Kidney (tissue), 13 donors: ENCODE measurements at regions not wholly inside any gene's neighbourhood (a gene's known extent, or its start where the extent isn't known, plus 50 kb on each side); places are given as distances from the start of the nearest gene placed in this dataset.

Source experiments
- DNase-seq, 5 donors: peaks; one replicate each; pipeline ENCODE4 v3.0.0-alpha.2; 2013 to 2020
- FAIRE-seq: peaks from 2 replicates; lab custom pipeline; 2012; peaks lifted over from hg19 to GRCh38; lab: Jason Lieb, UNC
- H3K27ac ChIP-seq, 2 donors: one replicate each; pipeline ENCODE4 v1.7.0; 2013; ENCODE audit warnings: low read depth in 2 of 2, low read length in 2 of 2, inconsistent platforms in 1 of 2
- H3K27me3 ChIP-seq: one replicate; pipeline ENCODE4 v1.7.1; 2013; ENCODE audit warnings: low read length, inconsistent platforms; ENCODE audit not compliant: control insufficient read depth, insufficient read depth
- H3K36me3 ChIP-seq, 3 donors: one replicate each; pipeline versions ENCODE4 v1.7.0 to v1.7.1; 2013; ENCODE audit warnings: low read length in 3 of 3, control low read depth in 1 of 3, inconsistent platforms in 1 of 3; ENCODE audit not compliant: insufficient read depth in 3 of 3, control insufficient read depth in 2 of 3
- H3K4me1 ChIP-seq, 3 donors: one replicate each; pipeline versions ENCODE4 v1.7.0 to v1.7.1; 2013; ENCODE audit warnings: low read length in 3 of 3, inconsistent platforms in 1 of 3, low read depth in 1 of 3; ENCODE audit not compliant: control insufficient read depth in 2 of 3, insufficient read depth in 2 of 3
- H3K4me3 ChIP-seq, 3 donors: one replicate each; pipeline versions ENCODE4 v1.7.0 to v1.8.1; 2013; ENCODE audit warnings: low read length in 3 of 3, control low read depth in 1 of 3, inconsistent platforms in 1 of 3
- H3K9ac ChIP-seq, 3 donors: one replicate each; pipeline versions ENCODE4 v1.7.0 to v1.7.1; 2013; ENCODE audit warnings: low read length in 3 of 3, control low read depth in 1 of 3, inconsistent platforms in 1 of 3
- H3K9me3 ChIP-seq, 3 donors: one replicate each; pipeline versions ENCODE4 v1.7.0 to v1.7.1; 2013; ENCODE audit warnings: low read length in 3 of 3, control low read depth in 1 of 3, inconsistent platforms in 1 of 3; ENCODE audit not compliant: control insufficient read depth in 2 of 3, insufficient read depth in 1 of 3
- intact Hi-C: fragments of 100-400 bp; cut with DNase I; formaldehyde crosslinking; loops from one replicate; pipeline ENCODE4 v1.11.1; 2022
- TF ChIP-seq, protein P1 (sequence below): IDR thresholded peaks from 3 replicates; pipeline ENCODE4 v1.5.1; 2012; ENCODE audit warnings: mild to moderate bottlenecking, moderate library complexity, borderline replicate concordance; ENCODE audit not compliant: insufficient read depth; ENCODE audit errors: extremely low read depth
- donor health status: control.
- donor health status: control.
- donor health status: control.
- donor health status: control.
- donor health status: control.
- donor health status: DM: yes; HTN: yes; CAD: no.
- donor health status: Normal renal cell carcinoma (clear cell type).

GRCh38 chr6:115740907-115741306 is 319.8 kb downstream of the FRK start:
- peaks cover 0 to 3% (median 0%) of the 10 kb centered on the region in 3 donors for H3K9me3 ChIP-seq
- FAIRE-seq, result no peak
- H3K4me3 ChIP-seq, result no peak overlapping the region
- H3K4me1 ChIP-seq, result no peaks in the 10 kb centered on the region
- TF ChIP-seq, protein P1, sequence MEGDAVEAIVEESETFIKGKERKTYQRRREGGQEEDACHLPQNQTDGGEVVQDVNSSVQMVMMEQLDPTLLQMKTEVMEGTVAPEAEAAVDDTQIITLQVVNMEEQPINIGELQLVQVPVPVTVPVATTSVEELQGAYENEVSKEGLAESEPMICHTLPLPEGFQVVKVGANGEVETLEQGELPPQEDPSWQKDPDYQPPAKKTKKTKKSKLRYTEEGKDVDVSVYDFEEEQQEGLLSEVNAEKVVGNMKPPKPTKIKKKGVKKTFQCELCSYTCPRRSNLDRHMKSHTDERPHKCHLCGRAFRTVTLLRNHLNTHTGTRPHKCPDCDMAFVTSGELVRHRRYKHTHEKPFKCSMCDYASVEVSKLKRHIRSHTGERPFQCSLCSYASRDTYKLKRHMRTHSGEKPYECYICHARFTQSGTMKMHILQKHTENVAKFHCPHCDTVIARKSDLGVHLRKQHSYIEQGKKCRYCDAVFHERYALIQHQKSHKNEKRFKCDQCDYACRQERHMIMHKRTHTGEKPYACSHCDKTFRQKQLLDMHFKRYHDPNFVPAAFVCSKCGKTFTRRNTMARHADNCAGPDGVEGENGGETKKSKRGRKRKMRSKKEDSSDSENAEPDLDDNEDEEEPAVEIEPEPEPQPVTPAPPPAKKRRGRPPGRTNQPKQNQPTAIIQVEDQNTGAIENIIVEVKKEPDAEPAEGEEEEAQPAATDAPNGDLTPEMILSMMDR, result no peak
- no peak overlapping the region for H3K27ac ChIP-seq
- no peaks in the 10 kb centered on the region for H3K27me3 ChIP-seq
- intact Hi-C loops, result no loop called here
- no peak for DNase-seq
- H3K9ac ChIP-seq, result no peak overlapping the region
- H3K36me3 ChIP-seq, result no peaks in the 10 kb centered on the region

DNA sequence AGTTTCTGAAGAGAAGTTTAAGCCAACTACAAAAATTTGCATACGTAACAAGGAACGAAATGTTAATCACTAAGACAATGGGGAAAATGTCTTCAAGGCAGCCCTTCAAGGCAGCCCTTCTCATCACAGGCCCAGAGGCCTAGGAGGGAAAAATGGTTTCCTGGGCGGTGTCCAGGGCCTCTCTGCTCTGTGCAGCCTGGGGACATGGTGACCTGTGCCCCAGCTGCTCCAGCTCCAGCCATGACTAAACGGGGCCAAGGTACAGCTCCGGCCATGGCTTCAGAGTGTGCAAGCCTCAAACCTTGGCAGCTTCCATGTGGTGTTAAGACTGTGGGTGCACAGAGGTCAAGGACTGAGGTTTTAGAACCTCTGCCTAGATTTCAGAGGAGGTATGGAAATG is 325.1 kb downstream of the FRK start:
- H3K9me3 ChIP-seq, result peaks cover 0 to 3% (median 0%) of the 10 kb centered on the region in 3 donors
- FAIRE-seq, result no peak

GRCh38 chr6:115733426-115733825 is 327.3 kb downstream of the FRK start:
- intact Hi-C loops, result no loop called here
- FAIRE-seq (no peak), DNase-seq (no peak)
- Histone ChIP-seq H3K9me3 (peaks cover 0 to 3% (median 0%) of the 10 kb centered on the region in 3 donors), H3K4me1 (no peaks in the 10 kb centered on the region), H3K36me3 (no peaks in the 10 kb centered on the region), H3K4me3 (no peak overlapping the region), H3K27ac (no peak overlapping the region), H3K9ac (no peak overlapping the region), H3K27me3 (no peaks in the 10 kb centered on the region)
- TF ChIP-seq, protein P1, result no peak

More for the DNA sequence above, 325.1 kb downstream of the FRK start:
- DNase-seq, result peak in 1 of 5 donors; percentile 26
- H3K36me3 ChIP-seq, result no peaks in the 10 kb centered on the region
- no peak overlapping the region for H3K4me3 ChIP-seq
- intact Hi-C loops, result no loop called here
- H3K27me3 ChIP-seq, result no peaks in the 10 kb centered on the region
- H3K9ac ChIP-seq, result no peak overlapping the region
- H3K4me1 ChIP-seq, result no peaks in the 10 kb centered on the region
- TF ChIP-seq, protein P1, result no peak
- H3K27ac ChIP-seq, result no peak overlapping the region

GRCh38 chr6:115729036-115729435 is 331.7 kb downstream of the FRK start:
- FAIRE-seq (no peak), DNase-seq (peak in 1 of 5 donors; percentile 22)
- Histone ChIP-seq H3K27ac (no peak overlapping the region), H3K9ac (no peak overlapping the region), H3K36me3 (no peaks in the 10 kb centered on the region), H3K4me1 (no peaks in the 10 kb centered on the region), H3K9me3 (no peaks in the 10 kb centered on the region), H3K4me3 (no peak overlapping the region), H3K27me3 (no peaks in the 10 kb centered on the region)
- TF ChIP-seq, protein P1, result no peak
- intact Hi-C loops, result no loop called here
